ENCODE measurements at regions not wholly inside any gene's neighbourhood (a gene's known extent, or its start where the extent isn't known, plus 50 kb on each side); places are given as distances from the start of the nearest gene placed in this dataset.

DNA sequence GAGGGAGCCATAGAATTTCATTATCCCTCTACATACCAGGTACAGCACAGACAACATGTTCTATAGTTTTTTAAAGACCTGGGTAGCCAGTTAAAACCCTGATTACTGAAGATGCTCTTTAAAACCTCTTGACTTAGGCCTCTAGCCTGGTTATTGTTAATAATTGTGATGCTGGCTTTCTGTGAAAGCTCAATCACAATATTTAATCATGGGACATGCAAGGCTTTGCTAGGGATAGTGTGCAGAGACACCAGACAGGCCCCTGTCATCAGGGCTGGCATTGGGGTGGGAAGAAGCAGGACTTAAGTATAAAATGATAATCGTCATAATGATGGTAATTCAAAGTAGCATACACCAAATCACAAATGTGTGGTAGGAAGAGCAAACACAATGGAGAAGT is 274.4 kb downstream of the PTBP2 start:
- DNase-seq (ENCODE audit: low read depth) = no peak

DNA sequence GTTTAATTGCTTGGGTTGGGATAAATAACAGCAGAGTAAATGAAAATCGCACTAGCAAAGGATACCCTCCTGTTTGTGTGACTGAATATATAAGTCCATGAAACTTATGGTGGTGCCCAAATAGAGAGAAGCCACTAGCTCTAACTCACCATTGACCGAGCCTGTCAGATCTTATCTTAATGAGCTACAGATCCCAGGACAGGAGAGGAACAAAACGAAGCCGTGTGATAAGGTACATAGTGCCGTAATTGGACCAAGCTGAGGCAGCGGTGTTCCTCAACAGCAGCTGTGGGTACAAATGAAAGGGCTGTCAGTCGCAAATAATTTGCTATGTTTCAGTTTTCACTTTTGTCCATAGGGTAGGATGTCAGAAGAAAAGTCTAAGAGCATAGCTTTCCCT is 276.1 kb downstream of the PTBP2 start:
- no peak for DNase-seq (ENCODE audit: low read depth)

DNA sequence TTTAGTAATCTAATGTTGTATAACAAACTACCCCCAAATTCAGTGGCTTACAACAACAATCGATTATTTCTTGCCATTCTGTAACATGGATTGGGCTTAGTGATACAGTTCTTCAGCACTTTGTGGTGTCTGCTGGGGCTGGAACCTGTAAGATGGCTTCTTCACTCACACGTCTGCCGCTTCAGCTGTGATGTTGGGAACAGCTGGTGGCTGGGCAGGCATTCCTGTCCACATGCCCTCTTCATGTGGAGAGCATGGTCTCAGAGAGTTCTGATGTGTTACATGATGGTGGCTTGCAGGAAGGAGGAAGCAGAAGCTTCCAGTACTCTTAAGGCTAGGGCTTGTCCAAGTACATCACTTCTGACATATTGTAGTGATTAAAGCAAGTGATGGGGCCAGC is 276.9 kb downstream of the PTBP2 start:
- DNase-seq (ENCODE audit: low read depth) = no peak

DNA sequence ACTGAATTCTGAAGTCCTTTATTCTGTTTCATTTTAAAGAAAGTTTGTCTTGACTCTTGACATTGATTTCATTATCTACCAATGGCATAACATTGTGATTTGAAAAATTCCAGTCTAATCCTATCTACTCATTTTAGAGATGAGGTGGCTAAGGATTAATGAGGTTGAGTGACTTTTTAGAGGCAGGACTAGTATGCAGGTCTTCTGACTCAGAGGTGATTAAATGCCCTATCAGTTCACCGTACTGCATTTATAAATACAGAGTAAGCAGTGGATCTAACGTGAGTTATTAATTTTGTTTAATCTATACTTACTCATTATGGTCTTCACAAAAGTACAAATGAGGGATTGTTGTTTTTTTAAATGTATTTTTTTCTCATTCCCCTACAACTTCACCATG is 277.6 kb downstream of the PTBP2 start:
- DNase-seq (ENCODE audit: low read depth) = no peak

DNA sequence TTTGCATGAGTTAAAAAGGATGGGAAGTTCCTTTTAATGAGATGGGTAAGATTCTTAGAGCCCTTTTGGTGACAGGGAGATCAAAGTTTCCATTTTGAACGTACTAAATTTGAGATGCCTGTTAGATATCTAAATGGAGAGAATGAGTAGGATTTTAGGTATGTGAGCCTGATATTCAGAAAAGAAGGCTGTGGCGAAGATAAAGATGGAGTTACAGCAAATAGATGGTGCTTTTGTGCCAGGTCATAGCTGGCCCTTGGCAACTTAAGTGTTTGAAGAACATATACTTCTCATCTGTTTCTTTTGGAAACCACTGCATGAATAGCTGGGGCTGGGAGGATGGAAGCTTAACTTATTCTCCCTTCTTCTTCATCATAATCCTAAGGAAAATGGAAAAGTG is 282.5 kb downstream of the PTBP2 start:
- DNase-seq (ENCODE audit: low read depth) = no peak

DNA sequence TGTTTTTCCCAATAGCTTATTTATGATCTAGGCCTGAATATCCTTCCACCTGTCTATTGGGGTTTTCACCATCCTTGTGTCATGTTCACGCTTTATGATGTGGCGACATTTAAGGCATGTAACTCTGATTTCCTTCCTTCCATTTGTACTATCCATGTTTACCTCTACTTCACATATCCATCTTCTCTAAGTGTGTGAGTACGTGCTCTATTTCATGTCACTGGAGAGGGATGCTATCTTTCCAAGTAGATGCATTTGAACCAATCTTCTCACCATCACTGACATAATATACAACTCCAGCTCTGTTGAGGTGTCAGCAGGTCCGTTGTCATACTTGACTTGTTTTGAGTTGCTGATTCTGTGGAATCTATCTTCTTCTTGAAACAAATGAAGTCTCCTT is 283.2 kb downstream of the PTBP2 start:
- no peak for DNase-seq (ENCODE audit: low read depth)

DNA sequence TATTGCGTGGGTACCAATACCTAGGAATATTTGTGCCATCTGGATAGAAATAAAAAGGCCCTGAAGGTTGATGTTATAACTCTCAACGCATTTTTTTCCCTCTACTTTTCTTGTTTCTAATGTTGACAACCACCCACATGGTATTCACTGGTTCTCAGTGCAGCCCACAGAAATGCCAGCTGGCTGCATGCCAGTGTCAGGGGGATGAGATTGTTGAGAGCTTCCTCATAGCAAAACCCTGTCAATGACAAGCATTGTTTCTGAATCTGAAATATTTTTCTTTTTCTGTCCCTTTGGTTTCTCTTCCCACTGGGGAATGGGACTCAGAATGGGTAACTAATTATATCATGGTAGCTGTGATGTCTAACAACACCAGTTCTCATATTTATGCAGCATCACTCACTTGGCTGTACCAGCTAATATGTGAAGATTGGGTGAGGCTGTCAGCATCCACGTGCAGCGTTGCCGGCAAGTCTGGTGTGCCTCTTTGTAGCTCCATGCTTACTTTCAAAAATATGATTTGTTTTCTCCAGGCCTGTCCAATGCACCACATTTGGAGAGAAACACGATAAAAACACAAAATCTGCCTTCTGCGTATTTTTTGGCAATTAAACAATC is 284.6 kb downstream of the PTBP2 start:
- DNase-seq (ENCODE audit: low read depth) = no peak

DNA sequence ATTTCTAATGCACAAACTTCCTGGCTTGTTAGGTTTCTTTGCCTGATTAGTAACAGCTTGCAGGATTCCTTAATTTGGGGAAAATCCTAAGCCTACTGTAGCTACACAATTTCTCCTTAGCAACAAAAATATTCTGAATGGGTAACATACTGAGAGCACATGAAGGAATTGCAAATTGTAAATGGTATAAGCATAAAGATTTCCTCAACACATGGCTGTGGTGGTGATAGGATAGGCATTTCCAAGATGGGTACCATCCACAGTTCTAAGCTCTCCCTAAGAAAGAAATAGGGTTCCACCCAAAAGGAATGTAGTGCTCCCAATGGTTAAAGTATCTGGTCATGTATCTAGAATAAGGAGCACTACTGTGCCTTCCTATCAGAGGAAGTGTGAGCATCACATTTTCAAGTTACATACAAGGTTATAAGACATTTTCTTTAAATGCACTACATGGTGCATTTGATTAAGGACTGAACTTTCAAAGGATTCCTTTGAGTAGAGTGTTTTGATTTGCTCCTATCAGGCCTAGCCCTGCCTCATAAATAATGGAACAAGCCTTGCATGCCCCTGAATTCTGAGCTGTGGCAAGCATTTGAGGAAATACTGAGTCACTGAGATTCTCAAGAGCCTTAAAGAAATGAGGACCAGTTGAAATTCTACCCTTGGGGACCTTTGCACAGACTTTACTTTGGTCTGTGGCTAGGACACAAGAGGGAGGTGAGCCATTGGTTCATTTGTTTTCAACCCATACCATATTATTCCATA is 286.4 kb downstream of the PTBP2 start:
- no peak for DNase-seq (ENCODE audit: low read depth)

DNA sequence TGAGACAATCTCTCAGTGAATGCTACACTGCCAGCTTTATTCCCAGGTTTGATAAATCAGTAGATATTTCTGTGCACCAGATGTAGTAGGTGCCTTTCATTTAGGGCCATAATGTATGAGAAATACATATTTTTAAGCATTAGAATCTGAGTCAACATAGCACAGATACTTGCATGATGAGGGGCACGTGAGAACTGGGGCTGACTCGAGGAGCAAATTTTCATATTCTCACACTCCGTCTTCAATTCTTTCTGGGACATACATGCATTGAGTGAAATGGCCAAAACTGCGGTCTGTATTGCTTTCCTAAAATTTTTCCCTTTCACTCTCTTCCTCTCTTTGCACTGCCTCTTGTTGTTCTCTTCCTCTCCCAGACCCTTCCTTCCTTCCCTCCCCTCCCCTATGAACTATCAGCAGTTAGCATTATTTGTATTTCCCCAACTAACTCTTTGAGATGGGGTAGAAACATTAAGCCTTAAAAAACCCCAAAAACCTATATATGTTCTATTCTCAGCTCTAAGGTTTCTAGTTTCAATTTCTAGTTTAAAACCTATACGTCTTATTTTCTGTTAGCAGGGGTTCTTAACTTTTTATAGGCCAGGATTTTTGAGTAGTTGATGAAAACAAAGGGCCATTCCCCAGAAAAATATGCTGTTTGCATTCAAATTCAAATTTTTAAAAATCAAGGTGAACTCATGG is 289.1 kb downstream of the PTBP2 start:
- no peak for DNase-seq (ENCODE audit: low read depth)

DNA sequence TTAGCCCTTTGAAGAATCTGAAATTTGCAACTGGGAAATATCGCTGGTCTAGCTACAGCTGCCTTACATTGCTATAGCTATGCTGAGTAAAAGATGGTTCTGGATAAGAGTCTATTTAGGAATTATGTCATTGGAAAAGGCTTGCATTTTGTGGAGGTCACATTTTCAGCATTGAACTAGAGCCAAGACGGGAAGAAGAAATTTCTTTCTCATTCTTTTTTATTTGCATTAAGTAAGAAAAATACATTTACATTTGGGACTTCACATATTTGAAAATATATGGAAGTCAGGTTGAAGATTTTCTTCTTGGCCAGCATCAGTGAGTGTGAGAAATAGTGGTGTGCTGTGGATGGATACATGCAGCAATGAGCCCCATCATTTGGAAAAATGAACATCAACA is 291.6 kb downstream of the PTBP2 start:
- DNase-seq (ENCODE audit: low read depth) = no peak

DNA sequence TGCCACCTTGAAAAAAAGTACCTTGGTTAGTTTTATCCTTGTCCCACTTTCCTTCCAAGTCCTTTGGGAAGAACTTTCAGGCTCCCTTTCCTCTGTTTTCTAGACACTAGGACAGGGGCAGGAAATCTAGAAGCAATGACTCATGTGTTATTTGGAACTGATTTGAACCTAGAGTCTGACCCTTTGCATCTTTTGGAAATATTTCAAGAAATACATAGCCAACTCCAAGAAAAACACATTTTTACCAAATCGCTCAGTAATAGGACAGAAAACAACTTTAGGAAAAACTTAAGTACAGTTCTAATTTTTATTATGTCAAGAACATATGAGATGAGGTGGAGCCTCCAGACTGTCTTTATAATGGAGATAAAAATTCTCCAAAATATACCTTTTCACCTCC is 292.4 kb downstream of the PTBP2 start:
- DNase-seq (ENCODE audit: low read depth) = no peak

DNA sequence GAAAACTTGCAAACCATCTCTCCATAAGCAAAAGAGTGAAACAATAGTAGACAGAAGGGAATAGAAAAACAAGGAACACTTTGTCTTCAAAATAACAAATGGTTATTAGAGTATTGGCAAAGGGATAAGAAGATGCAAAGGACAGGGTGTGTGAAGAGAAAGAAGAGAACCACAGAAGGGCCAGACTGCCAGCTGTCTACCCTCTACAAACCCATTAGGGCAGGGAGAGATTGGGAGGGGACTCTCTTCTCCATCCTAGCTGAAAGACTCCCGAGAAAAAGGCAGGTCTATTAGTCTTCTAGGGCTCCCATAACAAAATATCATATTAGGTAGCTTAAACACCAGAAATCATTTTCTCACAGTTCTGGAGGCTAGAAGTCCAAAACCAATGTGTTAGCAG is 292.8 kb downstream of the PTBP2 start:
- DNase-seq (ENCODE audit: low read depth) = no peak

DNA sequence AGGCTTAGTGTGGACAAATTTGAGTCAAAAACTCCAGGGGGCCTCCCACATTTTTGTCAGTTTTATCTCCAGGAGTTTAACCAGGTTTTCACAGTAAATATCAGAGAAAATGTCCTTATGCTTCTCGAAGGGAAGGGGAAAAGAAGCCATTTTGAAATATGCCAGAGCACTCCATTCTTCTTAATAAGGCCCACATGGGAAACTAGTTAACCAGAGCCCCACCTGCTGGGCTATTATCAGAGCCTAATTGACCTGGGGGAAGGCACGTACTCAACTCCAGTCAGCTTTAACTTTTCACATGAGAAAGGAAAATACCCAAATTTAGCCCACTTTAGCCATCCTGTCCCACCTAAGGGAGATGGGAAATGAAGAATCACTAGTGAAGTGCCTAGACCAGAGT is 296.3 kb downstream of the PTBP2 start:
- DNase-seq (ENCODE audit: low read depth) = no peak

Measured in stimulated activated CD8-positive, alpha-beta memory T cell treated with anti-CD3 and anti-CD28 coated beads, Interleukin-15, amount 100 ng/mL, for 24 hours (primary cell).